ENCODE measurements at regions not wholly inside any gene's neighbourhood (a gene's known extent, or its start where the extent isn't known, plus 50 kb on each side); places are given as distances from the start of the nearest gene placed in this dataset.

DNA sequence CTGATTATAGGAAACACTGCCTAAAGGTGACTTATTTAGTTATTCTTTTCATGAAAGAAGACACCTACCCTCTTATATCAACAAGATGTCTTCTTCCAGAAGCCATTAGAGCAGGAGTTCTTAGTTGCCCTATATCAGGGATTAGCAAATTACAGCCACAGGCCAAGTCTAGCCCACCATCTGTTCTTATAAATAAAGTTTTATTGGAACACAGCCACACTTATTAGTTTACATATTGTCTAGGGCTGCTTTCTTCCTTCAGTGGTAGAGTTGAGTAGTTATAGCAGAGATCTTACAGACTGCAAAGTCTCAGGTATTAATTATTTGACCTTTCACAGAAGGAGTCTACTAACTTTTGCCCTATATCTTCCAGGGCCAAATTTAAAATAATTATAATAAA, 157.2 kb upstream of the NOCT start:
- ChIA-PET POLR2A (no interaction called here), CTCF (no interaction called here)
- no peak for DNase-seq (ENCODE audit: low read depth, low spot score)
- TF ChIP-seq CTCF (IDR thresholded peaks at IDR 0.05; ENCODE audit: insufficient read depth, low read length, missing control alignments) = no peak
- no peak overlapping the region for H3K4me3 ChIP-seq (ENCODE audit: low read depth, low read length)

GRCh38 chr4:138857416-138857815, 158.2 kb upstream of the NOCT start:
- ChIA-PET CTCF (no interaction called here), POLR2A (no interaction called here)
- TF ChIP-seq CTCF (IDR thresholded peaks at IDR 0.05; ENCODE audit: insufficient read depth, low read length, missing control alignments) = no peak
- no peak for DNase-seq (ENCODE audit: low read depth, low spot score)
- no peak overlapping the region for H3K4me3 ChIP-seq (ENCODE audit: low read depth, low read length)

DNA sequence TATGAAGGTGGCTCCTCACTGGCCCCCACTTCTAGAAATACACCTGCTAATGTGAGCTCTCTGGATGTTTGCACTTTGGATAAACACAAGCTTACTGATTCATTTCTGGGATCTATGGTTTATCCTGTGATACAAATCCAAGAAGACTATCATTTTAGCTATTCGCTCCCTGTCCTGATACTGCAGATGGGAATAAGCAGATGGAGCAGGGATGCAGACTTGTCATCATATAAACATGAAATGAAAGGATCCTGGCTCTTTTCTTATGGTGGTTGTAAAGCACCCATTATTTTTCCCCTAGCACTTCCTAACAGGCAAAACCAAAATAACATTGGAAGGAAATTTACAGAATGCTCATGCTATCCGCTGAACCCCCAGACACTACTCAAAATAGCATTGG, 162.9 kb upstream of the NOCT start:
- CTCF ChIA-PET = no interaction called here
- H3K4me3 ChIP-seq (ENCODE audit: low read depth, low read length) = no peak overlapping the region
- DNase-seq (ENCODE audit: low read depth, low spot score) = no peak
- POLR2A ChIA-PET = no interaction called here
- TF ChIP-seq CTCF (IDR thresholded peaks at IDR 0.05; ENCODE audit: insufficient read depth, low read length, missing control alignments) = no peak

DNA sequence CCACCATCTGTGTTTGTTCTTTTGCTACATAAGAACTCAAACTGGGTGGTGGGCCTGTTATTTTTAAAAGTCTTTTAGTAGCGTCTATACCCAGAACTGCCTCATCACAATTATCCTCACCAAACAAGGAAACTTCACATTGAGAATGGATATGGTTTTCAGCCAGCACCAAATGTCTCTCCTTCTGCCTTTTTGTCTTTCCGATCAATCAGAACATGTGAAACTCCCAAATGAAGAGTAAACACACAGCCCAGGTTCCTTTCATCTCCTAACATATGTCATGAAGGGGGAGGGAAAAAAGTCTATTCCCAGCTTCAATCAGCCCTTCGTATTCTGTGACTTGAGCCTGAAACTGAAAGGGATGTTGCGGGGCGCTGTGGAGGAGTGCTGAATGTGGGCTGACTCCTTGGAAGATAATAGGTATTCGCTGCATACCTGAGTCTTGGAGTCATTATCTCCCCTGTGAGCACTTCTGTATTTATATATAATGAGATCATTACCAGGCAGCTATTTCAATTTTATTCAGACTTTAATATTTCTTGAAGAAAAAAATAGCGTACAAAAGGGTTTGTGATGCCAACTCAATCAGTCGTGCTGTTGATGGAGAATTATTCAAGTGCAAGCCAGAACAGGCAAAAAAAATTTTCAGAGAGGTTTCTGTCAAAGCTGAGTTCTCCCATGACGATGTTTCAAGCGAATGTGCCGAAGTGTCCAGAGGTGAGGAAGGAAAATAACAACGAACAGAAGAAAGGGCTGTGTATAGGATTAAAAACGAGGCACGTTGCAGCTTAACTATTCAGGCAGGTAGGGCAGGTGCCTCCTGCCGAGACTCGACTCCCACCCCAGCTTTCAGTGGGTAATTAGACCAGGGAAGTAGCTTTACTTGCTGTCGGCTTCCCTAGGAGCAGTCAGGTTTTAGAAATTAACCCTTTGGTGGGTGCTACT, 163.9 kb upstream of the NOCT start:
- H3K4me3 ChIP-seq (ENCODE audit: low read depth, low read length) = no peak overlapping the region; the same call in 1 of the 2 replicates
- no peak for DNase-seq (ENCODE audit: low read depth, low spot score)
- CTCF ChIA-PET = no interaction called here
- no peak for TF ChIP-seq CTCF (IDR thresholded peaks at IDR 0.05; ENCODE audit: insufficient read depth, low read length, missing control alignments)
- POLR2A ChIA-PET = no interaction called here

GRCh38 chr4:138845664-138846063, 169.9 kb upstream of the NOCT start:
- ChIA-PET CTCF (interaction anchor here (2.2 kb wide), 1 partner anchor 26 kb away, joined by 8 read pairs; no protein-coding TSS in a partner anchor), POLR2A (no interaction called here)
- TF ChIP-seq CTCF (IDR thresholded peaks at IDR 0.05; ENCODE audit: insufficient read depth, low read length, missing control alignments) = no peak
- H3K4me3 ChIP-seq (ENCODE audit: low read depth, low read length) = no peak overlapping the region
- no peak for DNase-seq (ENCODE audit: low read depth, low spot score)

DNA sequence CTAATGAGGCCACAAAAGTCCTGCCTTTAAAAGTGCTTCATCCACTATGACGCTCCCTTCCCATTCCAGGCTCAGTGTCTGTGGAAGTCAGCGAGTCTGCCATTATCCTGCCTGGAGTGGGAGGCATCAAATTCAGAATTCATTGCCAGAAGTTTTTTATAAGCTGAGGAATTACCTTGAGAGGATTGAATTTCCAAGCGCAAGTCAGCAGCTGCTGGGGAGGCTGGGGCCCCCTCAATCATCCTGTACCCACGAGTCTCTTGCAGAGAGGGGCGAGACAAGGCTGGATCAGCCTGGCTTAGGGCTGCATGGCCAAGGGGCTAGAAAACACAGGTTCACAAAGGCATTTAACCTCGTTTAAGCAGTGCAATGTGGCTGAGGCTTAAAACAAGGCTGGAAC, 170.5 kb upstream of the NOCT start:
- H3K4me3 ChIP-seq (ENCODE audit: low read depth, low read length) = no peak overlapping the region
- TF ChIP-seq CTCF (IDR thresholded peaks at IDR 0.05; ENCODE audit: insufficient read depth, low read length, missing control alignments) = no peak
- DNase-seq (ENCODE audit: low read depth, low spot score) = no peak
- ChIA-PET CTCF (interaction anchor here (2.2 kb wide), 1 partner anchor 26 kb away, joined by 8 read pairs; no protein-coding TSS in a partner anchor), POLR2A (no interaction called here)

Data from AG04449 (cell line).